D721Med (cell line): ENCODE measurements at regions not wholly inside any gene's neighbourhood (a gene's known extent, or its start where the extent isn't known, plus 50 kb on each side); places are given as distances from the start of the nearest gene placed in this dataset.
A peak's percentile ranks its signal among the peaks of the same experiment; 100 is the strongest.

Source experiments
- DNase-seq: peaks from one replicate; pipeline ENCODE4 v3.0.0; 2011; ENCODE audit warnings: low spot score; ENCODE audit not compliant: insufficient read length
- FAIRE-seq: peaks from 2 replicates; lab custom pipeline; 2011; peaks lifted over from hg19 to GRCh38; lab: Jason Lieb, UNC
- TF ChIP-seq, protein P1 (sequence below): IDR thresholded peaks from 2 replicates; pipeline ENCODE4 v1.5.1; 2012; ENCODE audit warnings: mild to moderate bottlenecking, control low read depth; ENCODE audit not compliant: insufficient read depth; ENCODE audit errors: missing control alignments

DNA sequence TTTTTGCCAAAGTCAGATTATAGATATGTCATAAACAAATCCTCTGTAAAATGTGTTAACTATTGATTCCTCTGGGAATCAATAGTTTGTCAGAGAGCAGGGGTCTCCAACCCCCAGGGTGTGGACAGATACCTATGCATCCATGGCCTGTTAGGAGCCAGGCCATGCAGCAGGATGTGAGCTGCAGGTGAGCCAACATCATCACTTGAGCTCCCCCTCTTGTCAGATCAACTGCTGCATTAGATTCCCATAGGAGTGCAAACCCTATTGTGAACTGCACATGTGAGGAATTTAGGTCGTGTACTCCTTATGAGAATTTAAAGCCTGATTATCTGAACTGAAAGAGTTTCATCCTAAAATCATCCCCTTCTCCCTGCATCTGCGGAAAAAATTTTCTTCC, 1365.4 kb downstream of the ARAP2 start:
- TF ChIP-seq, protein P1, sequence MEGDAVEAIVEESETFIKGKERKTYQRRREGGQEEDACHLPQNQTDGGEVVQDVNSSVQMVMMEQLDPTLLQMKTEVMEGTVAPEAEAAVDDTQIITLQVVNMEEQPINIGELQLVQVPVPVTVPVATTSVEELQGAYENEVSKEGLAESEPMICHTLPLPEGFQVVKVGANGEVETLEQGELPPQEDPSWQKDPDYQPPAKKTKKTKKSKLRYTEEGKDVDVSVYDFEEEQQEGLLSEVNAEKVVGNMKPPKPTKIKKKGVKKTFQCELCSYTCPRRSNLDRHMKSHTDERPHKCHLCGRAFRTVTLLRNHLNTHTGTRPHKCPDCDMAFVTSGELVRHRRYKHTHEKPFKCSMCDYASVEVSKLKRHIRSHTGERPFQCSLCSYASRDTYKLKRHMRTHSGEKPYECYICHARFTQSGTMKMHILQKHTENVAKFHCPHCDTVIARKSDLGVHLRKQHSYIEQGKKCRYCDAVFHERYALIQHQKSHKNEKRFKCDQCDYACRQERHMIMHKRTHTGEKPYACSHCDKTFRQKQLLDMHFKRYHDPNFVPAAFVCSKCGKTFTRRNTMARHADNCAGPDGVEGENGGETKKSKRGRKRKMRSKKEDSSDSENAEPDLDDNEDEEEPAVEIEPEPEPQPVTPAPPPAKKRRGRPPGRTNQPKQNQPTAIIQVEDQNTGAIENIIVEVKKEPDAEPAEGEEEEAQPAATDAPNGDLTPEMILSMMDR: no peak
- DNase-seq (no peak), FAIRE-seq (no peak)

DNA sequence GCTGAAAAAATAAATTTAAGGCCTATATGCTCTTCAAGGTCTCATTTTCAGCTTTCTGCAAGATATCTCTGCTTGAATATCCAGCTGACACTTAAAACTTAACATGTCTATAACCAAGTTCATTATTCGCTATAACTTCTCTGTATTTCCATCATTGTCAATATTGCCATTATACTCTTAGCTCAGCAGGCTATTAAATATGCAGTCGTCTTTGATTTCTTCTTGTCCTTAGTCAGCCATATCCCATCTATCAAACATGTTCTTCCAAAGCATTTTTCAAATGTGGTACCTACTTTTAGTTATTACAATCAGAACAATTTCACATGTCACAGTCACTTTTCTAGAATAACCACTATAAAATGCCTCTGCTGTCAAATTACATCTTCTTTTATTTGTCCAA, 1364.1 kb downstream of the ARAP2 start:
- DNase-seq (no peak), FAIRE-seq (peak; percentile 25)
- TF ChIP-seq, protein P1: no peak

DNA sequence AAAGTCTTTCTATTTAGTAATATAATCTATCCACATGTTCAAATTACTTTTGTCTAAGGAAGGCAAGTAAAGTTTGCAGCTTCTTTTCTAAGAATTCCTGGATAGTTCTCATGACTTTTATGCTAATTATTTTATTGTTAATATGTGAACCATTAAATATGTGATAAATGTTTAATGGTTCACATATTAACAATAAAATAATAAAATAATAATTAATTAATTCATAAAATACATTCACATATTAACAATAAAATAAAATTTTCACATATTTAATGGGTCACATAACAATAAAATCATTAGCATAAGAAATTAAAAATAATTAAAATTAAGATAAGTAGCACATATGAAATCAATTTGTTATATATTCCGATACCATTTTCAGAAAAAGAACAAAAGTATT, 1352.4 kb downstream of the ARAP2 start:
- FAIRE-seq (no peak), DNase-seq (no peak)
- TF ChIP-seq, protein P1: no peak

DNA sequence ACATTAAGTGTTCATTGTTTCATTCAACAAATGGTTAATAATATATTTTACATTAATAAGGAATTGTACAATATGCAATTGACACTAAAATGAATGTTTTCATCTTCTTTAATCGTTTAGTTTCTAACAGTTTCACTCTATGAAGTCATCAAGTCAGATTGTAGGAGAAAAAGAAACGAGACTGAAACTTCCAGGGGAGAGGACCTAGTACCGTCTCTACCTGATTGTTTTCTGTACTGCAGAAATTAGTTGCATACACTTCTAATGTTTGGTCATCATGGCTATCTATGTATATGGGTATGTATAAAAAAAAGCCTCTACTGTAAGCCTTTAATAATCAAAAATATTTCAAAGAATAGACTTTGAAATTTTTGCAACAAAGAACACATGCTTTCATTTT, 1350.9 kb downstream of the ARAP2 start:
- TF ChIP-seq, protein P1: no peak
- FAIRE-seq (no peak), DNase-seq (no peak)

DNA sequence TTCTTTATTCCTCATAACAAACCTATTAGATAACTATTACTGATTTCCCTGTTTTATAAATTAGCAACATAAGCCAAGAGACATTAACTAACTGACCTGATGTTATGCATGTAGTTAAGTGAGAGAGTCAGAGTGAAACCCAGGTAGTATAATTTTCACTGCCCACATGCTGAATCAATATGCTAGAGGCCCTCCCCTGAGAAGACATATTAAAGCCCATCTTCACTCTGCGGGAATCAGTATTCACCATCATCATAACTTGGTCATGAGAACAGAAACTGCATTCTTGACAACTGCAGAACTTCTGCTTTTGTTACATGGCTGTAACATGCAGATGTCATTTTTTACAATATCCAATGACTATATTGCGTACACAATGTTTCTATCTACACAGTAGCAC, 1324.3 kb downstream of the ARAP2 start:
- FAIRE-seq (no peak), DNase-seq (no peak)
- TF ChIP-seq, protein P1: no peak

DNA sequence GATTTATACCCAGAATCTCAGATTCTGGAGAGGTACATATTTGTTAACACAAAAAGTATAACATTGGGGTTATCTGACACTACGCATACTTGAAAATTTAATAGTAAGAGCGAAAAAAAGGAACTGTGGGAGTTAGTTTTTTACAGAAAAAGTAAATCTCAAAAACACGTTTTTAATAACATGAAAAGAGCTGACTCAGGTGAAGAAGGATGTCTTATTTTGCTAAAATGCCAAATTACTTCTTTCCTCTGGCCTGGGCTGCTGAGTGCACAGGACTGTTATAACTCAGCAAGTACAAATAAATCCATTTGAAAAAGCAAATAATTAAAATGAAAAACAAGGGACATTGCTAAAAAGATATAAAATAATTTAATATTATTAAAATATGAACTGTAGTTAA, 1322.9 kb downstream of the ARAP2 start:
- DNase-seq (no peak), FAIRE-seq (no peak)
- TF ChIP-seq, protein P1: no peak

DNA sequence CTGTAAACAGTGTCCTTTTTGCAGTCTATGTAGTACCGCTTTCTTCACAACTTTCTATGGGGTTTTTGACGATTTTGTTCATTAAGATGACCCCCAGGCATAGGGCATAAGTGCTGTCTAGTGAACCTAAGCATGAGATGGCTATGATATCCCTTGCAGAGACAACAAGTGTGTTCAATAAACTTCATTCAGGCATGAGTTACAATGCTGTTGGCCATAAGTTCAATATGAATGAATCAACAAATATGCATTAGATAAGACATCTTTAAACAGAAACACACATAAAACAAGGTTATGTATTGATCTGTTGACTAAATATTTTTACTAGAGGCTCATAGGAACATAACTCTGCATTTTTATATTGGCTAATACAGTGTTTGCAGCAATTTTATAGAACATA, 1322.0 kb downstream of the ARAP2 start:
- FAIRE-seq (no peak), DNase-seq (no peak)
- TF ChIP-seq, protein P1: no peak
